ENCODE measurements at regions not wholly inside any gene's neighbourhood (a gene's known extent, or its start where the extent isn't known, plus 50 kb on each side); places are given as distances from the start of the nearest gene placed in this dataset.

- TF ChIP-seq CTCF (IDR thresholded peaks at IDR 0.05; ENCODE audit: unreplicated experiment in 3 of 3), result no peak
- Mint-ChIP-seq H3K36me3 (ENCODE audit: low read depth) (no peaks in the 10 kb centered on the region), H3K9me3 (no peaks in the 10 kb centered on the region), H3K4me1 (peaks cover 13% of the 10 kb centered on the region), H3K27ac (no peak overlapping the region), H3K4me3 (no peak overlapping the region), H3K27me3 (ENCODE audit: low read depth) (no peaks in the 10 kb centered on the region)
Measured at GRCh38 chr13:76421011-76421410, 465.2 kb downstream of the KCTD12 start.

DNA sequence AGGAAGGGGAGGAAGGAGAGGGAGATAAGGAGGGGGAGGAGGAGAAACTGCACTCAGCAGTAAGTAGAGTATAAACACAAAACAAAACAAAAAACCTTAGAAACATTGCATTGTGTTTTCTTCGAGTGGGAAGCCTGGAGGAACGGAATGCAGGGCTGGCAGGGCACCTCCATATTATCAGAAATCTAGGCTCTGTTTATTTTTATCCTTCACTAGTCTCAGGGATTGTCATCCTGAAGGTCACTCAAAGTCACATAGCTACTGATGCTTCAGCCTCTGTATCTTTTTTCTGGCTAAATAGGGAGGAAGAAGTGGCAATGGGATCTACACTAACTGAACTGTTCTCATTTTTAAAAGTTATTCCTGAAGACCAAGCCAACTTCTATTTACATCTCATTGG is 467.8 kb downstream of the KCTD12 start:
- H3K27ac Mint-ChIP-seq, result peak overlapping the region; percentile 31 to 74 (median 51)
- H3K27me3 Mint-ChIP-seq (ENCODE audit: low read depth), result no peaks in the 10 kb centered on the region
- H3K4me1 Mint-ChIP-seq, result peaks cover 13% of the 10 kb centered on the region
- no peak overlapping the region for H3K4me3 Mint-ChIP-seq
- no peak for TF ChIP-seq CTCF (IDR thresholded peaks at IDR 0.05; ENCODE audit: unreplicated experiment in 3 of 3)
- H3K9me3 Mint-ChIP-seq, result no peaks in the 10 kb centered on the region
- H3K36me3 Mint-ChIP-seq (ENCODE audit: low read depth), result no peaks in the 10 kb centered on the region

DNA sequence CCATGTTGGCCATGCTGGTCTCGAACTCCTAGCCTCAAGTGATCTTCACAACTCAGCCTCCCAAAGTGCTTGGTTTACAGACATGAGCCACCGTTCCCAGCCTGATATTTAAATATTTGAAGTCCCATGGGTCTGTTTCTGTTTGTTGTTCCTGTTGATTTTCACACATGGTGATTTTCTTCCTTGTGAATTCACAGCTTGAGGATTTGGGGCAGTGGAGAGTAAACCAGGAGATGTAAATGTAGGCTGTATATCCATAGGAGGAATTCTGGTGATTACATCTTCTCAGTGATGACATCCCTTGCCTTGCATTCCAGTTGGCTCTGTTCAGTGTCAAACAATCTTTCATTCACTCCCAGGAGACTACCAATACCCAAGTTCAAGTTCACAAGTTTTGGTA is 471.9 kb downstream of the KCTD12 start:
- Mint-ChIP-seq H3K27me3 (ENCODE audit: low read depth) (no peaks in the 10 kb centered on the region), H3K9me3 (no peaks in the 10 kb centered on the region), H3K4me1 (peaks cover 13% of the 10 kb centered on the region), H3K27ac (no peak overlapping the region), H3K4me3 (no peak overlapping the region), H3K36me3 (ENCODE audit: low read depth) (no peaks in the 10 kb centered on the region)
- no peak for TF ChIP-seq CTCF (IDR thresholded peaks at IDR 0.05; ENCODE audit: unreplicated experiment in 3 of 3)

DNA sequence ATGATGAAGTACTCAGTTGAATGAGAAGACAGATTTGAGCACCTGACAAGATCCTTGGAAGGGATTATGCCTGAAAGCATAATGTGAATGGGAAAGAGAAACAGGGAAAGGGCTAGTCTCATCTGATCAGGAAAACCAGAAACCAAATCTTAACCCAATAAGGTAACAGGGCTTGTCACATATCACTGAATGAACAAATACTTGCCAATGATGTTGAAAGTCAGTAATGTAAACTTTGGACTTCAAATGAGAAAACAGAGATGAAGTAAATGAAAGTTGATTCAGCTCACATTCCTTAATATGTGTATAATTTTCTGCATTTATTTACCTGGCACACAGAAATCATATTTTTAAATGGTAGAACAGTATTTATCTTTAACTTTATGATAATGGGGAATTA is 480.0 kb downstream of the KCTD12 start:
- TF ChIP-seq CTCF (IDR thresholded peaks at IDR 0.05; ENCODE audit: unreplicated experiment in 3 of 3), result no peak
- no peaks in the 10 kb centered on the region for H3K9me3 Mint-ChIP-seq
- H3K4me3 Mint-ChIP-seq, result no peak overlapping the region
- peaks cover 8% of the 10 kb centered on the region for H3K4me1 Mint-ChIP-seq
- no peak overlapping the region for H3K27ac Mint-ChIP-seq
- H3K36me3 Mint-ChIP-seq (ENCODE audit: low read depth), result no peaks in the 10 kb centered on the region
- no peaks in the 10 kb centered on the region for H3K27me3 Mint-ChIP-seq (ENCODE audit: low read depth)

DNA sequence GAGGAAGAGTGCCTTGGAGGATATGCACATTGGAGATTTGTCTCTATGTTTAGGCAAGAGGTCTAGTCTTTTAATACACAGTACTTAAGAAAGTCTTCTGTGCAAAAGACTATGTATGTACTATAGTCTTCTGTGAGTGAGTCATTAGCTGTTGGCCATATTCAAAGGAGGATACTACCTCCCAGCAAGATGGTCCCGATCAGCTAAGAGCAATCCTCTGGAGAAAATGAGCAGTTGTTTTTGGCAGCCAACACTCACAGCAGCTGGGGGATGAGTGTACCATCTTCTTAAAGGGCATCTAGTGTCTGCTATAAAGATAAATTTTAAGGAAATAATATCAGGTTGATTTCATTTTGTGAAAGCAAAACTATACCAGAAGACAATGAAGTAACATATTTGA is 487.8 kb downstream of the KCTD12 start:
- Mint-ChIP-seq H3K4me1 (no peaks in the 10 kb centered on the region), H3K27ac (no peak overlapping the region), H3K36me3 (ENCODE audit: low read depth) (no peaks in the 10 kb centered on the region), H3K9me3 (no peaks in the 10 kb centered on the region), H3K27me3 (ENCODE audit: low read depth) (no peaks in the 10 kb centered on the region), H3K4me3 (no peak overlapping the region)
- no peak for TF ChIP-seq CTCF (IDR thresholded peaks at IDR 0.05; ENCODE audit: unreplicated experiment in 3 of 3)

GRCh38 chr13:76397413-76397812 is 488.8 kb downstream of the KCTD12 start:
- no peaks in the 10 kb centered on the region for H3K27me3 Mint-ChIP-seq (ENCODE audit: low read depth)
- H3K4me3 Mint-ChIP-seq, result no peak overlapping the region
- no peaks in the 10 kb centered on the region for H3K36me3 Mint-ChIP-seq (ENCODE audit: low read depth)
- no peaks in the 10 kb centered on the region for H3K4me1 Mint-ChIP-seq
- no peak overlapping the region for H3K27ac Mint-ChIP-seq
- no peak for TF ChIP-seq CTCF (IDR thresholded peaks at IDR 0.05; ENCODE audit: unreplicated experiment in 3 of 3)
- H3K9me3 Mint-ChIP-seq, result no peaks in the 10 kb centered on the region
